GM12872 (cell line): ENCODE measurements at regions not wholly inside any gene's neighbourhood (a gene's known extent, or its start where the extent isn't known, plus 50 kb on each side); places are given as distances from the start of the nearest gene placed in this dataset.

Source experiments
- CTCF ChIP-seq: IDR thresholded peaks from 3 replicates; pipeline ENCODE4 v1.5.1; 2011; ENCODE audit warnings: low read depth, mild to moderate bottlenecking, low read length, moderate library complexity; ENCODE audit not compliant: insufficient read depth

- TF ChIP-seq CTCF: no peak
Observed at GRCh38 chr5:143987264-143987663, 175.3 kb downstream of the HMHB1 start.

- no peak for TF ChIP-seq CTCF
Observed at GRCh38 chr5:143987751-143988560, 176.0 kb downstream of the HMHB1 start.

GRCh38 chr5:143992496-143992895, 178.0 kb downstream of the YIPF5 start:
- no peak for TF ChIP-seq CTCF

GRCh38 chr5:144002876-144003275, 167.6 kb downstream of the YIPF5 start:
- no peak for TF ChIP-seq CTCF

- no peak for TF ChIP-seq CTCF
Observed at GRCh38 chr5:144003636-144004035, 166.8 kb downstream of the YIPF5 start.

GRCh38 chr5:144004146-144004545, 166.3 kb downstream of the YIPF5 start:
- no peak for TF ChIP-seq CTCF

GRCh38 chr5:144004751-144005150, 165.7 kb downstream of the YIPF5 start:
- no peak for TF ChIP-seq CTCF

GRCh38 chr5:144009116-144009515, 161.3 kb downstream of the YIPF5 start:
- no peak for TF ChIP-seq CTCF
